HG02970 (cell line): ENCODE measurements at regions not wholly inside any gene's neighbourhood (a gene's known extent, or its start where the extent isn't known, plus 50 kb on each side); places are given as distances from the start of the nearest gene placed in this dataset.

Source experiments
- ATAC-seq: cut with Tn5 transposase; IDR thresholded peaks from one replicate; pipeline ENCODE4 v1.9.1; 2021; ENCODE audit warnings: mild to moderate bottlenecking, moderate library complexity, moderate number of reproducible peaks; ENCODE audit not compliant: unreplicated experiment, low FRiP score

- ATAC-seq, result no peak
Measured at GRCh38 chr2:6730003-6730402, 135.7 kb downstream of the CMPK2 start.

GRCh38 chr2:6730649-6731532, 134.8 kb downstream of the CMPK2 start:
- no peak for ATAC-seq

- no peak for ATAC-seq
Measured at GRCh38 chr2:6739547-6739946, 126.2 kb downstream of the CMPK2 start.

GRCh38 chr2:6741229-6741628, 124.5 kb downstream of the CMPK2 start:
- ATAC-seq, result no peak

GRCh38 chr2:6744038-6744437, 121.7 kb downstream of the CMPK2 start:
- ATAC-seq, result no peak

GRCh38 chr2:6747433-6747832, 118.3 kb downstream of the CMPK2 start:
- ATAC-seq, result no peak

- no peak for ATAC-seq
Measured at GRCh38 chr2:6748406-6749067, 117.2 kb downstream of the CMPK2 start.

- ATAC-seq, result no peak
Measured at GRCh38 chr2:6749962-6750361, 115.7 kb downstream of the CMPK2 start.

- ATAC-seq, result no peak
Measured at GRCh38 chr2:6750411-6751158, 115.1 kb downstream of the CMPK2 start.

GRCh38 chr2:6754419-6754818, 111.3 kb downstream of the CMPK2 start:
- no peak for ATAC-seq

GRCh38 chr2:6755456-6755855, 110.3 kb downstream of the CMPK2 start:
- no peak for ATAC-seq

- ATAC-seq, result no peak
Measured at GRCh38 chr2:6757215-6757614, 108.5 kb downstream of the CMPK2 start.

- no peak for ATAC-seq
Measured at GRCh38 chr2:6759689-6760088, 106.0 kb downstream of the CMPK2 start.

- no peak for ATAC-seq
Measured at GRCh38 chr2:6760132-6760531, 105.6 kb downstream of the CMPK2 start.

GRCh38 chr2:6764968-6765723, 100.6 kb downstream of the CMPK2 start:
- no peak for ATAC-seq

GRCh38 chr2:6769346-6769745, 96.4 kb downstream of the CMPK2 start:
- ATAC-seq, result no peak

GRCh38 chr2:6770006-6770405, 95.7 kb downstream of the CMPK2 start:
- no peak for ATAC-seq

GRCh38 chr2:6771634-6772611, 93.8 kb downstream of the CMPK2 start:
- ATAC-seq, result no peak

- peak; percentile 70 for ATAC-seq
Measured at GRCh38 chr2:6773007-6773693, 92.6 kb downstream of the CMPK2 start.
